NT2/D1 (cell line): ENCODE measurements at regions not wholly inside any gene's neighbourhood (a gene's known extent, or its start where the extent isn't known, plus 50 kb on each side); places are given as distances from the start of the nearest gene placed in this dataset.

Experiments used
- YY1 ChIP-seq: IDR thresholded peaks from 2 replicates; pipeline ENCODE4 v1.6.1; 2011; ENCODE audit not compliant: insufficient read length, insufficient read depth
- ZNF274 ChIP-seq: IDR thresholded peaks from 2 replicates; pipeline ENCODE4 v1.6.1; 2011; ENCODE audit warnings: mild to moderate bottlenecking, low read depth, low read length

GRCh38 chr3:6282918-6283317, 578.0 kb upstream of the GRM7 start:
- no peak for TF ChIP-seq YY1
- no peak for TF ChIP-seq ZNF274
